Mesodermal cell (in vitro differentiated cells): ENCODE measurements at regions not wholly inside any gene's neighbourhood (a gene's known extent, or its start where the extent isn't known, plus 50 kb on each side); places are given as distances from the start of the nearest gene placed in this dataset.

Source experiments
- H3K27ac ChIP-seq: 2 replicates; pipeline ENCODE4 v1.7.0; 2013; ENCODE audit warnings: mild to moderate bottlenecking, low read depth, low read length, moderate library complexity; ENCODE audit not compliant: severe bottlenecking
- H3K36me3 ChIP-seq: 2 replicates; pipeline ENCODE4 v1.7.1; 2013; ENCODE audit warnings: mild to moderate bottlenecking, low read length, moderate library complexity; ENCODE audit not compliant: control insufficient read depth, insufficient read depth
- H3K4me1 ChIP-seq: one replicate; pipeline ENCODE4 v1.7.1; 2013; ENCODE audit warnings: mild to moderate bottlenecking, low read length; ENCODE audit not compliant: insufficient read depth, control insufficient read depth, poor library complexity, severe bottlenecking
- H3K4me3 ChIP-seq: 2 replicates; pipeline ENCODE4 v1.7.0; 2013; ENCODE audit warnings: low read length, control low read depth, mild to moderate bottlenecking; ENCODE audit not compliant: insufficient read depth, poor library complexity, severe bottlenecking; ENCODE audit errors: extremely low read depth
- H3K9me3 ChIP-seq: 2 replicates; pipeline ENCODE4 v1.7.1; 2013; ENCODE audit warnings: mild to moderate bottlenecking, low read length, moderate library complexity; ENCODE audit not compliant: control insufficient read depth
- WGBS, 2 experiments: methylation state at CpG; one replicate each; pipeline ENCODE4 v1.1.5; 2013; ENCODE audit warnings: missing lambda C conversion rate in 2 of 2; ENCODE audit not compliant: insufficient coverage in 2 of 2; 5-methylcytosine and 5-hydroxymethylcytosine counted together

DNA sequence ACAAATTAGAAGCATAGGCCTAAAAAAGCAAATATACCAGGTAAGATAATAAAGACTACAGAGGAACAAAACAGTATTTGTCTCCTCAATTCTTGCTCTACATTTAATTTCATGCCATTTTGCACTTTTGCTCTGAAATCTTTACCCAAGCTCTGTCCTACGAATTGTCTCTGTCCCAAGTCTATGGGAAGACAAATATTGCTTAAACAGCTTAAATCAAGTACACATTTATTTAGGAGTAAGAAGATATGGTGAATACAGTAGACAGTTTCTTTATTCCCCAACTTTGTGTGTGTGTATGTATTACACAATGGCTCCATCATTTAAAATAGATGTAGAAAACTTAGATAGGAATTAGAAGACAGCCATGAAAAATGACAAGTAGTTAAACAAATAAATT is 163.5 kb upstream of the POU5F2 start:
- no CpG with 5 or more reads among the region's 1 CpG for WGBS, 2 experiments
- Histone ChIP-seq H3K9me3 (no peaks in the 10 kb centered on the region), H3K27ac (no peak overlapping the region), H3K4me1 (no peaks in the 10 kb centered on the region), H3K4me3 (no peak overlapping the region), H3K36me3 (no peaks in the 10 kb centered on the region)

DNA sequence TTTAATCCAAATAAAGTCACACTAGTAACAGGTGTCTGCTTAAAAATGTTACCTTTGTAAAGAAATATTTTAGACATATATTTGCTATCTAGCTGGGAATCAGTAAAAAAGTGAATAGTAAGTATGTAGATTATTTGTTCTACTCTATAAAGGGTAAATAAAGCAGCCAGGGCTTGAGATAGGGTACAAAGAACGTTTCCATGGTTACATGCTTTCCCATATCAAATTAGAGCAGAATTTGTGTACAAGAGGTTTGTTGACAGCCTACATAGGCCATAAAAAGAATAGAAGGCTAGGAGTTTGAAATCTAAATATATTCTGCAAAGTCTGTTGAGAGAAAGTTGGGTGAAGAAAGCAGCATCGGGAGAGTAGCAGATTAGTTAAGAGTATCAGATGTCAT is 160.9 kb upstream of the POU5F2 start:
- no peaks in the 10 kb centered on the region for H3K4me1 ChIP-seq
- no peak overlapping the region for H3K27ac ChIP-seq
- WGBS, 2 experiments, result 67% methylated on average over 1 of the region's 2 CpGs; no CpG with 5 or more reads in 1 of the 2 experiments
- H3K36me3 ChIP-seq, result no peaks in the 10 kb centered on the region
- no peak overlapping the region for H3K4me3 ChIP-seq
- no peaks in the 10 kb centered on the region for H3K9me3 ChIP-seq

DNA sequence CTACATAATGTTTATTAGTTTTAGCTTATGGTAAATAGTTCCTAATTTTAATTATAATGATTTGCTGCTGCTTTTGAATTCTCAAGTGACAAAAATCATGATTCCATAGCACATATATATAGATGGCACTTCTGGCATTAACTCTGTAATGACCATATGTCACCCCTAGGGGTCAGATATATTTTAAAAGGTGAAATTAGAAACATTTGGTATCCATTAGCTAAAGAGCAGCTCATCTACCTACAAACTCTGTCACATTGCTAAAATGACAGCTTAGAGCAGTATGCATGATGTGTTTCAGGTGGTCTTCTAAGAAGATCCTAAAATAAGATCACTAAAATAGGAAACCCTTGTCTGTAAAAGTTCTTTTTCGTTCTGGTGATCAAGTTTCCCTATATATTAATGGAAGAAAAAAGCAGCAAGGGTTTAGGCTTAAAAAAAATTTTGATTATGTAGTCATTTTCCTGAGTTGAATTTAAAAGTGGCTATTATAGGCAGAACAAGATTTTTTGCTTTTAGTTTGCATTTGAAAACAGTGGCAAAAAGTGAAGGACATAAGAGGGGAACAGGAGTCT is 157.7 kb upstream of the POU5F2 start:
- Histone ChIP-seq H3K36me3 (no peaks in the 10 kb centered on the region), H3K27ac (no peak overlapping the region), H3K4me3 (no peak overlapping the region), H3K9me3 (no peaks in the 10 kb centered on the region), H3K4me1 (no peaks in the 10 kb centered on the region)
- WGBS, 2 experiments, result no CpG with 5 or more reads among the region's 1 CpG

DNA sequence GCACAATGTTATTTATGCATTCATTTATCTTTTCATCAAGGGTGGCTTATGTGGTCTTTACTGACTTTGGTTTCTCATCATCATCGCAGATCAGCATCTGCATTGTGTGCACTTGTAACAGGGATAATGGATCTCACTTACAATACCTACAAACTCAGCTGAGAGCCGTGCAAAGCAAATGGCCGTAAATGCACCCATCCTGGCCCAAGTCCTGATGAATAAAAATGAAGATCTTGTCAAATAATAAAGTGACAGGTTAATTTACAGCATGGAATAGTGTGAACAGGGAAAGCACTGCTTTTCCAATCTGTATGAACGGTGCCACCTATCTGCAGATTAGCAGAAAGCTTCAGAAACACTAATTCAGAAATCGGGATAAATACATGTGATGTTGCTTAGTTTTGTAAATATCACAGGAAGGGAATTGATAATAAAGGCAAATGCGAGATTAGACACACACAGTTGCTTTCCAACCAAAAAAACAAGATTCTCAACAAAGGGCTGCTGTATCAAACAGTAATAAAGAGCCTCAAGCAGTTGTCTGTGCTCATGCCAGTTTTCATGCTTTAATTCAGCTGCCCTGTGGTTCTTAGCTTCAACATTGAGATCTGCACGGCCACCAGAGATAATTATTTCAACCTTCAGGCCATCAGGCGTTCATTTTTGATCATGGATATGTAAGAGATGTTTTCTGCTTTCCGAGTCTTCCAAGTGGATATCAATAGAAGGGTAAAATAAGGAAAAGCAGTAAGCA is 153.4 kb upstream of the POU5F2 start:
- WGBS, 2 experiments, result 61 to 74% methylated on average over 3 to 4 of the region's 9 CpGs
- peak overlapping the region; percentile 13 for H3K27ac ChIP-seq
- H3K36me3 ChIP-seq, result no peaks in the 10 kb centered on the region
- H3K9me3 ChIP-seq, result no peaks in the 10 kb centered on the region
- no peak overlapping the region for H3K4me3 ChIP-seq
- H3K4me1 ChIP-seq, result no peaks in the 10 kb centered on the region

DNA sequence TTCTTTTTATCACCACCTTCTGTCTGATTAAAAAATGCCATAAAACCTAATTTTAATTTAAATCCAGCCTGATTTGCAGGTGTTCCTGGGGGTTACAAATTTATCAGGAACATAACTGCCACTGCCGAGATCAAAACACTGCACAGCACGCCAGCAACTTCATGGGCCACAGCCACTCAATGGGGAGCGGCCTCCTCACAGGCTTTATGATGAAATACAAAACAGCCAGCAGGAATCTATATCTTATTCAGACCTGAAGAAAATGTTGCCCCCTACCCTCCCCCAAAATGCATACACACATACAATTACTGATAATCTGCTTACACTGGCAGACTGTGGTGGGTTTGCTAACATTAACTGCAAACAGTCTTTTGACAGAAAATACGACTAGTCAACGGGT is 151.7 kb upstream of the POU5F2 start:
- Histone ChIP-seq H3K9me3 (no peaks in the 10 kb centered on the region), H3K4me1 (no peaks in the 10 kb centered on the region), H3K27ac (no peak overlapping the region), H3K36me3 (no peaks in the 10 kb centered on the region), H3K4me3 (no peak overlapping the region)
- 93 to 96% methylated on average over 2 to 3 of the region's 5 CpGs for WGBS, 2 experiments

DNA sequence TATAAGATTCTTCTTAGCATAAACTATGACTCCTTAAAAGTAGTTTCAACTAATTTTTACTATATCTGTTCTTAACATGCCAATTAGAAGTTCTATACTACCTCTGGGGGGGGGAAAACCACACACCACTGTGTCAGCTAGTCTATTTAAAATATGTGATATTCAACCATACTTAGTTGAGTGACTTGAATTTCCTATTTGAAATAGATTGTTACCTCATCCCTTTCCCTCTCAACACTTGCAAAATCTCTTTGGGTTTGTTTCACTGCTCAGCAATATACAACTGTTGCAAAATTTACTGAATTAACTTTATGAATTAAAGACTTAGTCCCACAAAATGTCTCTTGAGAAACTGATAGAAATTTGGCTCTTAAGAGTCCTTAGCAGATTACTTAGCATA is 151.1 kb upstream of the POU5F2 start:
- Histone ChIP-seq H3K27ac (peak overlapping the region; percentile 37), H3K4me3 (no peak overlapping the region), H3K4me1 (no peaks in the 10 kb centered on the region)

DNA sequence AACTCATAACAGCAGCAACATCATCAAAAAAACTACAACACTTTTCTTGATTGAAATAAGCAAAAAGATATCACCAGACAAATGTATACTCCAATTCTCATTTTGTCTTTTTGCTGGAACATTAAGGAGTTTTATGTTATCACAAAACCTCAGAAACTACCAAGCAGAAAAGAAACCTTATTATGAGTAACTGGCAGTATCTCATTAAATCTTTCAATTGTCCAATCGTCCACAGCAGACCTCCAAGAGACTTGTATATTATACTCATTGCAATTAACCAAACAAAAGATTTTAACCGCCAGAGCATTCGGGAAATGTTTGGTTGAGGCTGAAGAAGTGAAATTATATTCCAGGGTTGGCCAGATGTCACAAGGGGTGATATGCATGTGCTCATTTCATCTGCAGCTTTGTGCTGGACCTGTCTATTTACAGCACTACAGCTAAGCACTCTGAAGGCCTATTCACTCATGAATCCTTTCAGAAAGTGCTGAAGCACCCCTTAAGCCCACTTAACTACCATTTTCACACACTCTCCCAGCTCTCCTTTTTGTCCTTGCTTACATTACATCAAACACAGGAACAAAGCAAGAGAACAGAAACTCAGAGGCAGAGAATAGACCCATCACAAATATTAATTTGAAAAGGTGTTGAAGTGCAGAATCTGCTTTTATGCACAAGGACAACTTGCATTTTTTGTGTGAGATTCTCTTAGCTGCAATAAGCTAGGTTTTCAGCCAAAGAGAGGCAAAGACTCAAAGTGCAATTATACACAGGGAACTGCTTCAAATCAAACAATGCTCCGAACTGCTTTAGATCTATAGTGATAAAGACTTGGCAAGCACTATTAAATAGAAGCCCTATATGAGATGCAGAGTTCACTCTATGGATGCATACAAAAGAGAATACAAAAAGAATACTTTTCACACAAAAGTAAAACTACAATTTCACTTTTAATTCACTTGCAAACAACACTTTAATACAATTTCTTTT is 150.4 kb upstream of the POU5F2 start:
- no peaks in the 10 kb centered on the region for H3K4me1 ChIP-seq
- no peaks in the 10 kb centered on the region for H3K9me3 ChIP-seq
- no CpG with 5 or more reads among the region's 4 CpGs for WGBS, 2 experiments
- H3K4me3 ChIP-seq, result no peak overlapping the region
- peak overlapping the region; percentile 37 for H3K27ac ChIP-seq
- no peaks in the 10 kb centered on the region for H3K36me3 ChIP-seq

More for the DNA sequence above, 151.1 kb upstream of the POU5F2 start:
- Histone ChIP-seq H3K36me3 (no peaks in the 10 kb centered on the region), H3K9me3 (no peaks in the 10 kb centered on the region)

DNA sequence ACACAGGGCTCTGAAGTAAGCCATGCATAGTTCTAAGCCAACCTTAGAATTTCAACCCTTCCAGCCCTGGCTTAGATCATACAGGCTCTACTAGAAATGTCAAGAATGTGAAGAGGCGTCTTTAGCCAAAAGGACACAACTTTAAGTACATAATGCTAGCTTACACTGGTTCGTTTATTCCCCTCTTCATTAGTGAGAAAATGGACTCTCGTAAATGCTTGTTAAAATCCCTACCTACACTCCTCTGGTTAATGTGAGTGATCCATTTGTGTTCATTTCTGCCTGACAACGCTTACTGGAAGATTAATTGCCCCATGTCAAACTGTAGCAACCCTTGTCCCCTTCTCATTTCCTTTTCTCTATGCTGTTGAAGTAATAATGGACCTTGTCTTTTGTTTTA is 149.3 kb upstream of the POU5F2 start:
- no peaks in the 10 kb centered on the region for H3K4me1 ChIP-seq
- H3K36me3 ChIP-seq, result no peaks in the 10 kb centered on the region
- 67 to 100% methylated on average over 1 to 3 of the region's 4 CpGs for WGBS, 2 experiments
- H3K9me3 ChIP-seq, result no peaks in the 10 kb centered on the region
- H3K4me3 ChIP-seq, result no peak overlapping the region
- peak overlapping the region; percentile 80 for H3K27ac ChIP-seq

DNA sequence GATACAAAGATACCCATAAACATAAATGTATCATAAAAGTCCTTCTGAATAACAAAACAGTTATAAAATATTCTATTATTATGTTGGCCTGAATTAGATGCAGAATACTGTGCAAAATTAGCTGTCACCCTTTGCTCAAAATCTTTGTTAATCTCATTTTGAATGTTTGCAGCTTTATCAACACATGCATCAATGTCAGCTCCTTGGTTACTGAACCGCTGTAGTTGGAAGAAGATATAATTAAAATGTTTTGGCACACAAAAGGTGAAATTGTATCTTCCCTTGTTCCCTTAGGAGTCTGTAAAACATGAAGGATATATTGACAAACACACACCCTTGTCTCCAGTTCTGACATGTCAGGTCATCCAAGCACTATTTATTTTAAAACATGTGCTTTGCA is 146.3 kb upstream of the POU5F2 start:
- no peaks in the 10 kb centered on the region for H3K9me3 ChIP-seq
- H3K36me3 ChIP-seq, result no peaks in the 10 kb centered on the region
- no peaks in the 10 kb centered on the region for H3K4me1 ChIP-seq
- WGBS, 2 experiments, result no CpG with 5 or more reads among the region's 1 CpG
- H3K27ac ChIP-seq, result no peak overlapping the region
- no peak overlapping the region for H3K4me3 ChIP-seq

DNA sequence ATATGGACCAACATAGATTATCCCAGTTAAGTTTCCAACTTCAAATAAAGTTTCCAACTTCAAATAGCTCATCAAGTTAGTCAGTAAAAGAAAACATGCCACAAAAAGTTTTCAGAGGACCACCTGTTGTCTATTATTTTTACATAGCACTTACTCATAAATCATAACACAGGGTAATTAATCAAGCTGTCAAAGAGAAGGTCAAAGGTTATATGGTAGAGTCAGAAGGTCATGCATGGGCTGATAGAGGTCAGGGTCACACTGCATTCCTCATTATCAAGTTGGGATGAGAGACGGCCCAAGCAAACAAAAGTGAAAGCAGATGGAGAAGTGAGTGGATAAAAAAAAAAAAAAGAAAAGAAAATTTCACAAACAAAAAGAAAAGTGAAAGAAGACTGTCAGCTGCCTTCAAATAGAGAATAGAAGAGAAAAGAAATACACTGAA is 145.5 kb upstream of the POU5F2 start:
- H3K36me3 ChIP-seq, result no peaks in the 10 kb centered on the region
- H3K9me3 ChIP-seq, result no peaks in the 10 kb centered on the region
- no peak overlapping the region for H3K4me3 ChIP-seq
- H3K4me1 ChIP-seq, result no peaks in the 10 kb centered on the region
- WGBS, 2 experiments, result no CpG with 5 or more reads among the region's 1 CpG
- H3K27ac ChIP-seq, result no peak overlapping the region
